H1 (cell line): ENCODE measurements at regions not wholly inside any gene's neighbourhood (a gene's known extent, or its start where the extent isn't known, plus 50 kb on each side); places are given as distances from the start of the nearest gene placed in this dataset.

Source experiments
- CTCF ChIA-PET: fragments of 300-600 bp; sonication (Branson Sonifier 250); formaldehyde crosslinking; loops from one replicate; lab custom pipeline; 2021; ENCODE audit not compliant: partially characterized antibody; lab: Charles Lee
- POLR2A ChIA-PET: fragments of 300-600 bp; sonication (Branson Sonifier 250); formaldehyde crosslinking; loops from one replicate; lab custom pipeline; 2021; ENCODE audit warnings: inconsistent platforms; ENCODE audit not compliant: partially characterized antibody; lab: Charles Lee
- DNase-seq, 2 experiments: peaks; one replicate each; pipeline versions ENCODE4 v3.0.0 to v3.0.0-alpha.2; 2010 to 2022; ENCODE audit warnings: low spot score in 2 of 2, low read depth in 1 of 2, mixed read lengths in 1 of 2
- FAIRE-seq: peaks from 2 replicates; lab custom pipeline; 2011; peaks lifted over from hg19 to GRCh38; lab: Jason Lieb, UNC
- H2AFZ ChIP-seq: 2 replicates; pipeline ENCODE4 v1.8.1; 2012; ENCODE audit warnings: low read length, inconsistent platforms
- H2AK5ac ChIP-seq: 2 replicates; pipeline ENCODE4 v1.6.1; 2013; ENCODE audit warnings: low read depth, low read length
- H2BK120ac ChIP-seq: replicated peaks from 2 replicates; pipeline ENCODE3; 2013; ENCODE audit warnings: low read depth, low read length, inconsistent platforms
- H2BK12ac ChIP-seq: 2 replicates; pipeline ENCODE4 v1.6.1; 2013; ENCODE audit warnings: low read depth, low read length
- H2BK15ac ChIP-seq: 2 replicates; pipeline ENCODE4 v1.6.1; 2013; ENCODE audit warnings: low read length
- H2BK20ac ChIP-seq: 2 replicates; pipeline ENCODE4 v1.6.1; 2013; ENCODE audit warnings: low read length
- H2BK5ac ChIP-seq: 2 replicates; pipeline ENCODE4 v1.6.1; 2013; ENCODE audit warnings: low read depth, low read length
- H3K14ac ChIP-seq: 2 replicates; pipeline ENCODE4 v1.6.1; 2013; ENCODE audit warnings: inconsistent platforms; ENCODE audit not compliant: insufficient read length
- H3K18ac ChIP-seq: 2 replicates; pipeline ENCODE4 v1.6.1; 2013; ENCODE audit warnings: low read length; ENCODE audit errors: extremely low read depth
- H3K23ac ChIP-seq: 2 replicates; pipeline ENCODE4 v1.6.1; 2013; ENCODE audit warnings: inconsistent platforms; ENCODE audit not compliant: insufficient read length
- H3K23me2 ChIP-seq: 2 replicates; pipeline ENCODE4 v1.6.1; 2013; ENCODE audit warnings: low read depth, low read length
- H3K27ac ChIP-seq: 2 replicates; pipeline ENCODE4 v1.6.1; 2011; ENCODE audit warnings: low read depth, low read length, inconsistent platforms
- H3K27me3 ChIP-seq, 4 experiments: replicated peaks in 1 of 4; 1 replicate in 1 of 4; 2 replicates in 3 of 4; pipeline versions ENCODE4 v1.6.1 to v1.8.1; 2011 to 2013; ENCODE audit warnings: low read length in 3 of 4, mild to moderate bottlenecking in 3 of 4, inconsistent platforms in 2 of 4, mixed read lengths in 2 of 4, moderate library complexity in 1 of 4; ENCODE audit not compliant: control insufficient read depth in 3 of 4, insufficient read depth in 3 of 4; ENCODE audit errors: extremely low read depth in 1 of 4
- H3K36me3 ChIP-seq, 4 experiments: 2 replicates each; pipeline versions ENCODE4 v1.6.1 to v1.8.1; 2011 to 2013; ENCODE audit warnings: mild to moderate bottlenecking in 4 of 4, low read length in 3 of 4, moderate library complexity in 2 of 4, control low read depth in 1 of 4, inconsistent platforms in 1 of 4; ENCODE audit not compliant: insufficient read depth in 4 of 4, control insufficient read depth in 2 of 4
- H3K4ac ChIP-seq: replicated peaks from 2 replicates; pipeline ENCODE3; 2013; ENCODE audit warnings: low read length, low read depth, mixed read lengths, inconsistent platforms; ENCODE audit not compliant: insufficient read length
- H3K4me1 ChIP-seq, 4 experiments: replicated peaks in 1 of 4; 1 replicate in 1 of 4; 2 replicates in 3 of 4; pipeline versions ENCODE4 v1.6.1 to v1.8.1; 2011 to 2013; ENCODE audit warnings: low read length in 3 of 4, inconsistent platforms in 2 of 4, mixed read lengths in 1 of 4; ENCODE audit not compliant: insufficient read depth in 4 of 4, control insufficient read depth in 3 of 4
- H3K4me2 ChIP-seq, 2 experiments: 2 replicates each; pipeline versions ENCODE4 v1.6.1 to v1.8.1; 2011 to 2013; ENCODE audit warnings: low read depth in 2 of 2, low read length in 2 of 2, control low read depth in 1 of 2, inconsistent platforms in 1 of 2, mild to moderate bottlenecking in 1 of 2; ENCODE audit not compliant: insufficient read depth in 1 of 2
- H3K4me3 ChIP-seq, 4 experiments: fragments of 200-600, 300-600 bp in 1 of 4; sonication (generic), shearing (Covaris generic), sonication (Bioruptor Twin) in 1 of 4; 2 replicates each; pipeline versions ENCODE4 v1.5.1 to v1.8.1; 2011 to 2016; ENCODE audit warnings: low read length in 4 of 4, low read depth in 3 of 4, control low read depth in 2 of 4, inconsistent platforms in 2 of 4, mild to moderate bottlenecking in 2 of 4, mixed read lengths in 1 of 4, moderate library complexity in 1 of 4; ENCODE audit not compliant: insufficient read depth in 2 of 4; ENCODE audit errors: extremely low read depth in 1 of 4
- H3K56ac ChIP-seq: replicated peaks from 2 replicates; pipeline ENCODE3; 2013; ENCODE audit warnings: low read depth, mild to moderate bottlenecking, mixed read lengths, low read length, inconsistent platforms; ENCODE audit not compliant: insufficient read length
- H3K79me1 ChIP-seq: 2 replicates; pipeline ENCODE4 v1.6.1; 2013; ENCODE audit warnings: low read depth, low read length, control low read depth
- H3K79me2 ChIP-seq, 2 experiments: 2 replicates each; pipeline versions ENCODE4 v1.6.1 to v1.8.1; 2012 to 2013; ENCODE audit warnings: low read length in 2 of 2, mild to moderate bottlenecking in 2 of 2, inconsistent platforms in 1 of 2; ENCODE audit not compliant: insufficient read depth in 2 of 2, control insufficient read depth in 1 of 2
- H3K9ac ChIP-seq, 4 experiments: replicated peaks in 1 of 4; 1 replicate in 1 of 4; 2 replicates in 3 of 4; pipeline versions ENCODE4 v1.6.1 to v1.8.1; 2011 to 2013; ENCODE audit warnings: low read depth in 3 of 4, low read length in 3 of 4, control low read depth in 2 of 4, mild to moderate bottlenecking in 2 of 4, moderate library complexity in 2 of 4, inconsistent platforms in 1 of 4; ENCODE audit errors: extremely low read depth in 1 of 4
- H3K9me3 ChIP-seq, 2 experiments: 2 replicates each; pipeline versions ENCODE4 v1.6.1 to v1.8.1; 2012 to 2013; ENCODE audit warnings: mild to moderate bottlenecking in 2 of 2, moderate library complexity in 2 of 2, control low read depth in 1 of 2, inconsistent platforms in 1 of 2, low read depth in 1 of 2, low read length in 1 of 2, mixed read lengths in 1 of 2; ENCODE audit not compliant: insufficient read depth in 2 of 2
- H4K20me1 ChIP-seq, 2 experiments: replicated peaks in 1 of 2; 2 replicates each; pipeline versions ENCODE3 to v1.8.1; 2011 to 2013; ENCODE audit warnings: inconsistent platforms in 2 of 2, low read length in 2 of 2, mild to moderate bottlenecking in 1 of 2; ENCODE audit not compliant: insufficient read depth in 2 of 2, control insufficient read depth in 1 of 2
- H4K5ac ChIP-seq: 2 replicates; pipeline ENCODE4 v1.6.1; 2013; ENCODE audit warnings: low read length, low read depth, mixed read lengths, inconsistent platforms; ENCODE audit not compliant: insufficient read length
- H4K8ac ChIP-seq: 2 replicates; pipeline ENCODE4 v1.8.0; 2013; ENCODE audit warnings: mild to moderate bottlenecking, moderate library complexity, low read length, inconsistent platforms; ENCODE audit not compliant: insufficient read depth; ENCODE audit errors: extremely low read depth
- H4K91ac ChIP-seq: replicated peaks from 2 replicates; pipeline ENCODE3; 2013; ENCODE audit warnings: low read length, mixed read lengths, inconsistent platforms; ENCODE audit not compliant: insufficient read length
- EZH2 ChIP-seq: fragments of 200-600 bp; sonication (generic); IDR thresholded peaks from 2 replicates; pipeline ENCODE4 v1.7.1; 2012; ENCODE audit warnings: low read depth, mild to moderate bottlenecking, moderate library complexity, low read length, inconsistent platforms; ENCODE audit not compliant: severe bottlenecking
- KDM1A ChIP-seq: fragments of 200-600, 300-600 bp; sonication (generic); IDR thresholded peaks from 2 replicates; pipeline ENCODE4 v1.7.1; 2016; ENCODE audit warnings: mild to moderate bottlenecking, low read length, borderline replicate concordance
- POLR2AphosphoS5 ChIP-seq: IDR thresholded peaks from 2 replicates; pipeline ENCODE4 v1.6.1; 2011; ENCODE audit warnings: low read depth, low read length
- SAP30 ChIP-seq: fragments of 300-600 bp; sonication (generic); IDR thresholded peaks from 2 replicates; pipeline ENCODE4 v1.7.1; 2012; ENCODE audit warnings: low read length, moderate library complexity, mild to moderate bottlenecking, inconsistent platforms; ENCODE audit not compliant: insufficient read depth, insufficient replicate concordance
- SIX5 ChIP-seq: IDR thresholded peaks from 2 replicates; pipeline ENCODE4 v1.6.1; 2011; ENCODE audit warnings: mild to moderate bottlenecking, low read depth, low read length
- SP2 ChIP-seq: IDR thresholded peaks from 2 replicates; pipeline ENCODE4 v1.6.1; 2012; ENCODE audit warnings: mild to moderate bottlenecking, low read length, inconsistent platforms
- TAF1 ChIP-seq: IDR thresholded peaks from 2 replicates; pipeline ENCODE4 v1.6.1; 2011; ENCODE audit warnings: mild to moderate bottlenecking, low read depth, low read length
- whole genome bisulfite sequencing, 2 experiments: shearing (Covaris generic) in 1 of 2; methylation state at CpG; one replicate each; pipeline versions ENCODE4 v1.1.6 to v1.1.7; 2013 to 2015; ENCODE audit warnings: low lambda C conversion rate in 2 of 2, mixed read lengths in 2 of 2, inconsistent platforms in 1 of 2, low coverage in 1 of 2, missing lambda C conversion rate in 1 of 2; ENCODE audit not compliant: insufficient replicate concordance in 2 of 2, insufficient coverage in 1 of 2, insufficient read length in 1 of 2; ENCODE audit errors: extremely low coverage in 1 of 2, missing lambda C conversion rate in 1 of 2; 5-methylcytosine and 5-hydroxymethylcytosine counted together

DNA sequence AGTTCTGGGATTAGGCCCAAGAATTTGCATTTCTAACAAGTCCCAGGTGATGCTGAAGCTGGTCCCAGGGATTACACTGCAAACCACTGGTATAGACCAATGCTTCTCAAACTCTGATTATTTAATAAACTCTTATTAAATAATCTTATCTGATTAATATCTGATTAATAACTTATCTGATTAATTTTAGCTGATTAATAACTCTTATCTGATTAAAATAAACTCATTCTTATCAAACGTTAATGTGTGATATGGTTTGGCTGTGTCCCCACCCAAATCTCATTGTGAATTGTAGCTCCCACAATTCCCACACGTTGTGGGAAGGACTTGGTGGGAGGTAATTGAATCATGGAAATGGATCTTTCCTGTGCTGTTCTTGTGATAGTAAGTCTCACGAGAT, 78.6 kb upstream of the TANC2 start:
- Histone ChIP-seq H2AK5ac (no peak overlapping the region), H3K18ac (no peak overlapping the region), H2BK120ac (no peak overlapping the region), H3K79me1 (no peaks in the 10 kb centered on the region), H3K23ac (no peak overlapping the region), H3K4ac (no peak overlapping the region), H3K4me3 (no peak overlapping the region), H2BK20ac (no peak overlapping the region), H3K4me1 (peaks cover 0 to 2% (median under 1%) of the 10 kb centered on the region in 4 experiments; a peak in 2 of 7 replicates), H3K79me2 (no peaks in the 10 kb centered on the region), H3K14ac (no peak overlapping the region), H3K36me3 (no peaks in the 10 kb centered on the region), H4K20me1 (no peaks in the 10 kb centered on the region), H4K5ac (no peak overlapping the region), H2BK12ac (no peak overlapping the region), H3K9me3 (no peaks in the 10 kb centered on the region), H3K23me2 (no peaks in the 10 kb centered on the region), H2BK5ac (no peak overlapping the region), H3K9ac (no peak overlapping the region), H4K91ac (no peak overlapping the region), H3K4me2 (no peak overlapping the region), H4K8ac (no peak overlapping the region), H3K27ac (no peak overlapping the region), H2BK15ac (no peak overlapping the region), H3K27me3 (no peaks in the 10 kb centered on the region), H2AFZ (no peak overlapping the region), H3K56ac (no peak overlapping the region)
- CTCF ChIA-PET = interaction anchor here (1.1 kb wide), 1 partner anchor 14 kb away, joined by 3 read pairs; no protein-coding TSS in a partner anchor
- POLR2A ChIA-PET = no interaction called here
- 91% methylated on average over 3 of the region's 3 CpGs; no CpG with 5 or more reads in 1 of the 2 experiments for WGBS, 2 experiments
- DNase-seq (no peak), FAIRE-seq (no peak)
- TF ChIP-seq POLR2AphosphoS5 (no peak), EZH2 (no peak), TAF1 (no peak), KDM1A (no peak), SAP30 (no peak), SIX5 (no peak), SP2 (no peak)
